ENCODE measurements at regions not wholly inside any gene's neighbourhood (a gene's known extent, or its start where the extent isn't known, plus 50 kb on each side); places are given as distances from the start of the nearest gene placed in this dataset.

DNA sequence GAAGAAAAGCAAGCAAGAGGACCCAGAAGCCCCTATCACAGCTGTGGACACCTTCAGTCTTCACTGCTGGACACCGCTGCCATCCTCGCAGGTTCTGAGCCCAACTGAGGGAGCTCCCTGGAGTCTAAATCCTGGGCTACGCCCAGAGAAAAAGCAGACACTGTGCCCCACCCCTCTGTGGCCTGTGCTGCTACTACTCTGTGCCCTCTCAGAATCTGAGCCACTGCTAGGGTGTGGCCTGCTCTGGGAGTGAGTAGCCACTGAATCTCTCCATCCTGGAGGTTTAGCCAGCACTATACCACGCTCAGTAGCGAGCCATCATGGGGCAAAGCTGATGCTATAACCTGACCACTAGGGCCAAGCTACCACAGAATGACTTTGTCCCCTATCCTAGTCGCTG, 338.2 kb downstream of the NPR3 start:
- TF ChIP-seq YY1 (IDR thresholded peaks at IDR 0.05; ENCODE audit: low read depth) (no peak), EP300 (IDR thresholded peaks at IDR 0.05; ENCODE audit: borderline replicate concordance) (no peak), RAD21 (IDR thresholded peaks at IDR 0.05; ENCODE audit: low read depth) (no peak), CREB1 (IDR thresholded peaks at IDR 0.05; ENCODE audit: low read depth) (no peak)
- TF ChIP-seq, protein P1, sequence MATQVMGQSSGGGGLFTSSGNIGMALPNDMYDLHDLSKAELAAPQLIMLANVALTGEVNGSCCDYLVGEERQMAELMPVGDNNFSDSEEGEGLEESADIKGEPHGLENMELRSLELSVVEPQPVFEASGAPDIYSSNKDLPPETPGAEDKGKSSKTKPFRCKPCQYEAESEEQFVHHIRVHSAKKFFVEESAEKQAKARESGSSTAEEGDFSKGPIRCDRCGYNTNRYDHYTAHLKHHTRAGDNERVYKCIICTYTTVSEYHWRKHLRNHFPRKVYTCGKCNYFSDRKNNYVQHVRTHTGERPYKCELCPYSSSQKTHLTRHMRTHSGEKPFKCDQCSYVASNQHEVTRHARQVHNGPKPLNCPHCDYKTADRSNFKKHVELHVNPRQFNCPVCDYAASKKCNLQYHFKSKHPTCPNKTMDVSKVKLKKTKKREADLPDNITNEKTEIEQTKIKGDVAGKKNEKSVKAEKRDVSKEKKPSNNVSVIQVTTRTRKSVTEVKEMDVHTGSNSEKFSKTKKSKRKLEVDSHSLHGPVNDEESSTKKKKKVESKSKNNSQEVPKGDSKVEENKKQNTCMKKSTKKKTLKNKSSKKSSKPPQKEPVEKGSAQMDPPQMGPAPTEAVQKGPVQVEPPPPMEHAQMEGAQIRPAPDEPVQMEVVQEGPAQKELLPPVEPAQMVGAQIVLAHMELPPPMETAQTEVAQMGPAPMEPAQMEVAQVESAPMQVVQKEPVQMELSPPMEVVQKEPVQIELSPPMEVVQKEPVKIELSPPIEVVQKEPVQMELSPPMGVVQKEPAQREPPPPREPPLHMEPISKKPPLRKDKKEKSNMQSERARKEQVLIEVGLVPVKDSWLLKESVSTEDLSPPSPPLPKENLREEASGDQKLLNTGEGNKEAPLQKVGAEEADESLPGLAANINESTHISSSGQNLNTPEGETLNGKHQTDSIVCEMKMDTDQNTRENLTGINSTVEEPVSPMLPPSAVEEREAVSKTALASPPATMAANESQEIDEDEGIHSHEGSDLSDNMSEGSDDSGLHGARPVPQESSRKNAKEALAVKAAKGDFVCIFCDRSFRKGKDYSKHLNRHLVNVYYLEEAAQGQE (IDR thresholded peaks at IDR 0.05; ENCODE audit: low read depth), result no peak
